A549 (cell line): ENCODE measurements at regions not wholly inside any gene's neighbourhood (a gene's known extent, or its start where the extent isn't known, plus 50 kb on each side); places are given as distances from the start of the nearest gene placed in this dataset.

ENCODE experiments used
- ATAC-seq, 2 experiments: fragments of 200-7000 bp in 1 of 2; fragments of >200 bp in 1 of 2; cut with Nextera tagmentation in 1 of 2; cut with Tn5 transposase in 1 of 2; 3 replicates each; pipeline versions ENCODE4 v1.8.0 to v1.9.1; 2018 to 2020; ENCODE audit warnings: mild to moderate bottlenecking in 1 of 2, moderate library complexity in 1 of 2
- CTCF ChIA-PET: fragments of 300-600 bp; sonication (Branson Sonifier 250); formaldehyde crosslinking; extraction: SDS; loops from one replicate; lab custom pipeline; 2021; ENCODE audit warnings: antibody characterized with exemption, inconsistent platforms; lab: Yijun Ruan, JAX
- POLR2A ChIA-PET: fragments of 350-600 bp; formaldehyde crosslinking; extraction: SDS; loops from one replicate; lab custom pipeline; 2021; ENCODE audit warnings: antibody characterized with exemption, inconsistent platforms; lab: Yijun Ruan, JAX
- DNase-seq, 2 experiments: peaks; one replicate each; pipeline versions ENCODE4 v3.0.0 to v3.0.0-alpha.2; 2011 to 2016; ENCODE audit warnings: low read depth in 1 of 2, low spot score in 1 of 2
- FAIRE-seq: peaks from 2 replicates; lab custom pipeline; 2011; peaks lifted over from hg19 to GRCh38; lab: Jason Lieb, UNC
- H3K27ac ChIP-seq, 2 experiments: fragments of >200 bp; sonication (Bioruptor Twin); formaldehyde crosslinking; 3 replicates each; pipeline ENCODE4 v1.5.1; 2016 to 2017
- H3K4me1 ChIP-seq: fragments of >200 bp; sonication (Bioruptor Twin); formaldehyde crosslinking; 3 replicates; pipeline ENCODE4 v1.6.1; 2016
- H3K4me2 ChIP-seq: fragments of >200 bp; sonication (Bioruptor Twin); formaldehyde crosslinking; 3 replicates; pipeline ENCODE4 v1.6.1; 2016
- H3K4me3 ChIP-seq: fragments of >200 bp; sonication (Bioruptor Twin); formaldehyde crosslinking; 3 replicates; pipeline ENCODE4 v1.5.1; 2016
- H3K9me3 ChIP-seq: fragments of >200 bp; sonication (Bioruptor Twin); formaldehyde crosslinking; 3 replicates; pipeline ENCODE4 v1.6.1; 2016
- CHD4 ChIP-seq: fragments of 200-600 bp; sonication (generic); IDR thresholded peaks from 2 replicates; pipeline ENCODE4 v1.6.1; 2016; ENCODE audit warnings: antibody characterized with exemption, mild to moderate bottlenecking, borderline replicate concordance
- EHF ChIP-seq: fragments of 250-450 bp; sonication (Bioruptor Pico); IDR thresholded peaks from 2 replicates; pipeline ENCODE4 v1.5.0; 2020; ENCODE audit warnings: mild to moderate bottlenecking
- FOSL2 ChIP-seq, 2 experiments: fragments of 450-650 bp in 1 of 2; fragments of >200 bp in 1 of 2; sonication (Bioruptor Twin) in 1 of 2; formaldehyde crosslinking; IDR thresholded peaks; 2 replicates each; pipeline versions ENCODE4 v1.5.0 to v1.6.1; 2016 to 2020; ENCODE audit warnings: mild to moderate bottlenecking in 1 of 2, moderate library complexity in 1 of 2
- FOXS1 ChIP-seq: fragments of 250-450 bp; sonication (Bioruptor Pico); IDR thresholded peaks from 2 replicates; pipeline ENCODE4 v1.5.0; 2020; ENCODE audit warnings: mild to moderate bottlenecking, moderate library complexity
- JUN ChIP-seq, 2 experiments: fragments of >200 bp; sonication (Bioruptor Twin); formaldehyde crosslinking; IDR thresholded peaks; 2 replicates in 1 of 2; 3 replicates in 1 of 2; pipeline ENCODE4 v1.6.1; 2016 to 2017
- MAFK ChIP-seq: fragments of 450-650 bp; IDR thresholded peaks from 2 replicates; pipeline ENCODE4 v1.6.1; 2014; ENCODE audit not compliant: partially characterized antibody
- MYC ChIP-seq: IDR thresholded peaks from 2 replicates; pipeline ENCODE4 v1.6.1; 2012; ENCODE audit warnings: mild to moderate bottlenecking, inconsistent platforms, low read length, improper control_type of control experiment, borderline replicate concordance
- NR3C1 ChIP-seq: fragments of >200 bp; sonication (Bioruptor Twin); formaldehyde crosslinking; IDR thresholded peaks from 3 replicates; pipeline ENCODE4 v1.6.1; 2017
- PBX3 ChIP-seq: IDR thresholded peaks from 2 replicates; pipeline ENCODE4 v1.6.1; 2012
- PHF8 ChIP-seq: fragments of 200-600 bp; sonication (generic); IDR thresholded peaks from 2 replicates; pipeline ENCODE4 v1.6.1; 2016; ENCODE audit warnings: low read depth, mild to moderate bottlenecking, antibody characterized with exemption, moderate library complexity, borderline replicate concordance
- RARB ChIP-seq: fragments of 250-450 bp; sonication (Bioruptor Pico); IDR thresholded peaks from 2 replicates; pipeline ENCODE4 v1.8.0; 2021; ENCODE audit warnings: mild to moderate bottlenecking, moderate library complexity
- RFX5 ChIP-seq: fragments of 450-650 bp; IDR thresholded peaks from 2 replicates; pipeline ENCODE4 v1.7.1; 2014; ENCODE audit warnings: antibody characterized with exemption, mild to moderate bottlenecking, moderate library complexity
- SMC3 ChIP-seq: fragments of >200 bp; sonication (Bioruptor Twin); formaldehyde crosslinking; IDR thresholded peaks from 3 replicates; pipeline ENCODE4 v1.6.1; 2018; ENCODE audit warnings: inconsistent platforms
- TFCP2L1 ChIP-seq: fragments of 250-450 bp; sonication (Bioruptor Pico); IDR thresholded peaks from 2 replicates; pipeline ENCODE4 v1.5.0; 2021; ENCODE audit warnings: mild to moderate bottlenecking
- ZC3H11A ChIP-seq: fragments of 450-650 bp; IDR thresholded peaks from 2 replicates; pipeline ENCODE4 v1.6.1; 2014; ENCODE audit warnings: antibody characterized with exemption, mild to moderate bottlenecking
- ZNF302 ChIP-seq: fragments of 250-450 bp; sonication (Bioruptor Pico); IDR thresholded peaks from 2 replicates; pipeline ENCODE4 v1.9.0; 2021; ENCODE audit warnings: inconsistent platforms, mild to moderate bottlenecking, moderate library complexity
- ZSCAN20 ChIP-seq: fragments of 250-450 bp; sonication (Bioruptor Pico); IDR thresholded peaks from 2 replicates; pipeline ENCODE4 v1.8.0; 2022; ENCODE audit warnings: mild to moderate bottlenecking, moderate library complexity
- WGBS: methylation state at CpG from one replicate; pipeline ENCODE4 v1.1.6; 2017; ENCODE audit errors: missing lambda C conversion rate; 5-methylcytosine and 5-hydroxymethylcytosine counted together
- TF ChIP-seq, protein P1 (sequence below): fragments of 250-450 bp; sonication (Bioruptor Pico); IDR thresholded peaks from 2 replicates; pipeline ENCODE4 v1.5.0; 2021; ENCODE audit warnings: mild to moderate bottlenecking, moderate library complexity, borderline replicate concordance
- TF ChIP-seq, protein P2 (sequence below): fragments of >200 bp; sonication (Bioruptor Twin); formaldehyde crosslinking; IDR thresholded peaks from 2 replicates; pipeline ENCODE4 v1.6.1; 2016
- TF ChIP-seq, protein P3 (sequence below): IDR thresholded peaks from 2 replicates; pipeline ENCODE4 v1.6.1; 2012

DNA sequence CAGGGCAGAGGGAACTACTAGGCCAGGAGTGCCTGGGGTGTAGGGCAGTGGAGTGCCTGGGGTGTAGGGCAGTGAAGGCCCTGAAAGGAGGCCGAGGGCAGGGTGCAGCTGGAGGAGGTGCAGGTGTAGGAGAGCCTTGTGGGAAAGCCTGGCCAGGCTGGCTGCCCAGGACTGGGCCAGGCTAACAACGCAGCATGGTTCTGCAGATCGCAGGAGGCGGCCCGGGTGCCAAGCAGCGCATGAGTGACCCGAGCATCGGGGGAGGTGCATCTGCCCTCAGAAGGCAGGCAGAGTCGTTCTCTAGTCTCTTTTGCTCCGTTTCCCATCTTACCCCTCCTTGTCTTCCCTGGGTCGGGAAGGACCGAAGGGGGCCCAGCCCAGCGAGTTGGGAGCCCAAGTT lies 151.5 kb upstream of the PHACTR3 start:
- Histone ChIP-seq H3K4me3 (no peak overlapping the region), H3K4me1 (no peaks in the 10 kb centered on the region), H3K9me3 (no peaks in the 10 kb centered on the region), H3K4me2 (no peak overlapping the region), H3K27ac (no peak overlapping the region)
- ATAC-seq (no peak), FAIRE-seq (no peak), DNase-seq (no peak)
- 60% methylated on average over 13 of the region's 13 CpGs for WGBS
- TF ChIP-seq, protein P1, sequence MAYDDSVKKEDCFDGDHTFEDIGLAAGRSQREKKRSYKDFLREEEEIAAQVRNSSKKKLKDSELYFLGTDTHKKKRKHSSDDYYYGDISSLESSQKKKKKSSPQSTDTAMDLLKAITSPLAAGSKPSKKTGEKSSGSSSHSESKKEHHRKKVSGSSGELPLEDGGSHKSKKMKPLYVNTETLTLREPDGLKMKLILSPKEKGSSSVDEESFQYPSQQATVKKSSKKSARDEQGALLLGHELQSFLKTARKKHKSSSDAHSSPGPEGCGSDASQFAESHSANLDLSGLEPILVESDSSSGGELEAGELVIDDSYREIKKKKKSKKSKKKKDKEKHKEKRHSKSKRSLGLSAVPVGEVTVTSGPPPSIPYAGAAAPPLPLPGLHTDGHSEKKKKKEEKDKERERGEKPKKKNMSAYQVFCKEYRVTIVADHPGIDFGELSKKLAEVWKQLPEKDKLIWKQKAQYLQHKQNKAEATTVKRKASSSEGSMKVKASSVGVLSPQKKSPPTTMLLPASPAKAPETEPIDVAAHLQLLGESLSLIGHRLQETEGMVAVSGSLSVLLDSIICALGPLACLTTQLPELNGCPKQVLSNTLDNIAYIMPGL (CRISPR knock-in tag) = no peak
- no peak for TF ChIP-seq MYC
- TF ChIP-seq ZC3H11A = no peak
- TF ChIP-seq RFX5 = no peak
- TF ChIP-seq, protein P2, sequence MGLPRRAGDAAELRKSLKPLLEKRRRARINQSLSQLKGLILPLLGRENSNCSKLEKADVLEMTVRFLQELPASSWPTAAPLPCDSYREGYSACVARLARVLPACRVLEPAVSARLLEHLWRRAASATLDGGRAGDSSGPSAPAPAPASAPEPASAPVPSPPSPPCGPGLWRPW = no peak
- no peak for TF ChIP-seq CHD4
- TF ChIP-seq TFCP2L1 (CRISPR knock-in tag) = no peak
- TF ChIP-seq ZSCAN20 = no peak
- no peak for TF ChIP-seq EHF
- TF ChIP-seq NR3C1 = no peak
- no peak for TF ChIP-seq PHF8
- TF ChIP-seq PBX3 = no peak
- TF ChIP-seq FOXS1 = no peak
- no peak for TF ChIP-seq ZNF302
- TF ChIP-seq FOSL2 (IDR thresholded peaks at IDR 0.05) = no peak
- TF ChIP-seq FOSL2 (CRISPR knock-in tag; IDR thresholded peaks at IDR 0.05) = no peak
- TF ChIP-seq JUN (IDR thresholded peaks at IDR 0.05) = no peak
- no peak for TF ChIP-seq RARB (CRISPR knock-in tag)
- CTCF ChIA-PET = interaction anchor here (0.8 to 5.6 kb wide), 4 partner anchors 15 to 1856 kb away, joined by 3 to 29 read pairs (median 4); no protein-coding TSS in a partner anchor
- POLR2A ChIA-PET = no interaction called here

DNA sequence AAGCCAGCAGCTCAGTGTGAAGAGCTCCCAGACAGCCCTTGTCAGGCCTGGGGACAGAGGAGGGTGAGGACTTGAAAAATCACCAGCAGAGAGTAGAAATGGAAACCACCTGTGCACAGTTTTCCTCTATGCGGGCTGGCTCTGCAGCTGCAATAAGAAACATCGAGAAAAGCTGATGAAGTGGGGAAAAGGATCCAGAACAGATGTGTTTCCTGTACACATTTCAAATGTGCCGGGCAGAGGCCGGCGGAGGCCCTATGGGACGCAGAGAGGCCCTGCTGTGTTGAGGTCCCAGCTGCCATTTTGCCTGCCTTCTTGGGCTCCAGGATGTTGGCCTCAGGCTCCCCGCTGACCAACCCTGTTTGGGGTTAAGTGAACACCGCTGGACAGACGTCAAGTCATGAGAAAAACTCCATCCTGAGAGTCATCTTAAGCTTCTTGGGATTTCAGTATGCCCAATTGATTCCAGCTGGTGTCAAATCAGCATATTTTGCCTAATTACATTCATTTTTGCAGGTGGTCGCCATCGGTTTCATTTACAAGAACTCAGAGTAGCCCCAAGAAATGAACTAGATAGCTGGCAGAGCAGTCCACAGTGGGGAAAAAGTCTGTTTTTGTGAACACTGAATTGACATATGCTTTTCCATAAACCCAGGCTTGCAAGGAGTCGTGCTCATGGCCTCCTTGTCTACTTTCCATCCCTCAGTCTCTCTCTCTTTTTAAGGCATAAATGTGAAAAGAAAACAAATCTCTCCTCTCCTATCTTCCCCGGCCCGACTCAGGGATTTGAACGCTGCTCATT lies 150.4 kb upstream of the PHACTR3 start:
- H3K9me3 ChIP-seq = 0 out of 3 replicates have a peak, but pooled peaks cover 3% of the 10 kb centered on the region
- no peaks in the 10 kb centered on the region for H3K4me1 ChIP-seq
- CTCF ChIA-PET = interaction anchor here (0.8 to 5.6 kb wide), 10 partner anchors 10 to 1857 kb away, joined by 3 to 56 read pairs (median 6); no protein-coding TSS in a partner anchor
- no peak overlapping the region for H3K4me3 ChIP-seq
- no peak for DNase-seq
- no peak for FAIRE-seq
- H3K27ac ChIP-seq = no peak overlapping the region
- POLR2A ChIA-PET = no interaction called here
- TF ChIP-seq EHF (no peak), SMC3 (no peak), MAFK (peak; percentile 39)
- TF ChIP-seq, protein P3, sequence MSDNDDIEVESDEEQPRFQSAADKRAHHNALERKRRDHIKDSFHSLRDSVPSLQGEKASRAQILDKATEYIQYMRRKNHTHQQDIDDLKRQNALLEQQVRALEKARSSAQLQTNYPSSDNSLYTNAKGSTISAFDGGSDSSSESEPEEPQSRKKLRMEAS = no peak
- TF ChIP-seq, all 56 proteins: peak for 1
- no peak for ATAC-seq
- 86% methylated on average over 15 of the region's 15 CpGs for WGBS
- no peak overlapping the region for H3K4me2 ChIP-seq
